ENCODE measurements at regions not wholly inside any gene's neighbourhood (a gene's known extent, or its start where the extent isn't known, plus 50 kb on each side); places are given as distances from the start of the nearest gene placed in this dataset.

DNA sequence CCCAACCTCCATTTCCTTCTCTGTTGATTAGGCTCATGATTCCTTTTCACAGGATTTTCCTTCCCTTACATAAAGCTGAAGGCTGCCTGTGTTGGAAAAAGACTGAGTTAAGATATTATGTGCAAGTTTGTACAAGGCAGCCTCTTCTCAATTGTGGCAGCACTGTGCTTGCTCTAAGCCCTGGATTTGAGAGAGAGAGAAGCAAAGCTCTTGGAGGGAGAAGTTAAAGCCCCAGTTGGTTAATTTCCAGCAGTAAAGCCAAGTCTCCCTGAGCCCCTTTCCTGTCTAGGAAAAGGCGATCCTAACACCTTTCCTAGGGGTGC, 128.3 kb upstream of the SESN3 start:
- intact Hi-C loops (cut with DNase I; ENCODE audit: low total_unique reads) = no loop called here
- H3K9me3 ChIP-seq = no peaks in the 10 kb centered on the region
- 95 to 100% (median 97%) methylated on average over 1 of the region's 1 CpG for WGBS, 5 donors
- H3K4me3 ChIP-seq = no peak overlapping the region
- H3K36me3 ChIP-seq = no peaks in the 10 kb centered on the region
- H3K27me3 ChIP-seq (replicated peaks in 1 of 7) = no peaks in the 10 kb centered on the region
- TF ChIP-seq, protein P1, sequence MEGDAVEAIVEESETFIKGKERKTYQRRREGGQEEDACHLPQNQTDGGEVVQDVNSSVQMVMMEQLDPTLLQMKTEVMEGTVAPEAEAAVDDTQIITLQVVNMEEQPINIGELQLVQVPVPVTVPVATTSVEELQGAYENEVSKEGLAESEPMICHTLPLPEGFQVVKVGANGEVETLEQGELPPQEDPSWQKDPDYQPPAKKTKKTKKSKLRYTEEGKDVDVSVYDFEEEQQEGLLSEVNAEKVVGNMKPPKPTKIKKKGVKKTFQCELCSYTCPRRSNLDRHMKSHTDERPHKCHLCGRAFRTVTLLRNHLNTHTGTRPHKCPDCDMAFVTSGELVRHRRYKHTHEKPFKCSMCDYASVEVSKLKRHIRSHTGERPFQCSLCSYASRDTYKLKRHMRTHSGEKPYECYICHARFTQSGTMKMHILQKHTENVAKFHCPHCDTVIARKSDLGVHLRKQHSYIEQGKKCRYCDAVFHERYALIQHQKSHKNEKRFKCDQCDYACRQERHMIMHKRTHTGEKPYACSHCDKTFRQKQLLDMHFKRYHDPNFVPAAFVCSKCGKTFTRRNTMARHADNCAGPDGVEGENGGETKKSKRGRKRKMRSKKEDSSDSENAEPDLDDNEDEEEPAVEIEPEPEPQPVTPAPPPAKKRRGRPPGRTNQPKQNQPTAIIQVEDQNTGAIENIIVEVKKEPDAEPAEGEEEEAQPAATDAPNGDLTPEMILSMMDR (IDR thresholded peaks at IDR 0.05 in 8 of 11, conservative IDR thresholded peaks at IDR 0.05 in 3 of 11) = no peak
- TF ChIP-seq POLR2A (IDR thresholded peaks at IDR 0.05) = no peak
- TF ChIP-seq POLR2AphosphoS5 (IDR thresholded peaks at IDR 0.05) = no peak
- DNase-seq = no peak
- no peak overlapping the region for H3K27ac ChIP-seq
- H3K4me1 ChIP-seq = peaks cover 0 to 28% (median 4%) of the 10 kb centered on the region in 6 donors

DNA sequence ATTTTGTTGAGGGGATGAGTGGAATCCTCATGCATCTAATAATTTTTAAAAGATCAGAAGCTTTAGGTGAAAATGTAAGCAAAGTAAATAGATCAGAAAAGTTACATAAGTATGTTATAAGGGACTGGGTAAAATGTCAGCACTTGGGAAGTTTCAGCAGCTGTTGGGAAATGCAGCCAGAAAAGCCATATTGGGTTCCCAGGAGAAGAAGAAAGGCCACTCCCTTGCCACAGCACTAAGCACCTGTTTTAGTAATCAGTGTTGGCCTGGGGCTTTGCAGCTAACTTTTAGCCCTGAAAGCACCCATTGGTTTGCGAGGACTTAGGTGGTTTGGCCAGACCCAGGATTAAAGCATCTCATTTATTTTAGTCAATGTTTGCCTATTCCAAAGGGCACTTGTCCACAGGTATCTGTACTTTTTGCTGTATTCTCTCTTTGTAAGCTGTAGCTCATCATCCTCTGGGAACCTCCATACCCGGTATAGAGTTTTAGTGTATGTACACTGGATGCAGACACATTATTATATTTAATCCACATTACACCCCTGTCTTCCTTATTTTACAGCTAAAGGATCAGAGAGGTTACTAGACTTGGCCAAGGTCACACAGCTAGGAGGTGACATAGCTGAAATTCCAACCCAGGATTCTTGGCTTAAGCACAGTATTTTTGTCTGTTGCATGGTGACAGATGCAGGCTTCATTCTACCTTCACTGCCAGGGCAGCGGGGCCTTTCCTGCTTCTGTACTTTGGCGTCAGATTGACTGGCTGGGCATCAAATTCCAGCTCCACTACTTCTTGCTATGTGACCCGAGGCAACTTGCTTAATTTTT, 127.7 kb upstream of the SESN3 start:
- Histone ChIP-seq H3K9me3 (no peaks in the 10 kb centered on the region), H3K27me3 (replicated peaks in 1 of 7) (no peaks in the 10 kb centered on the region), H3K36me3 (no peaks in the 10 kb centered on the region), H3K4me3 (no peak overlapping the region), H3K4me1 (peaks cover 0 to 28% (median 4%) of the 10 kb centered on the region in 6 donors), H3K27ac (no peak overlapping the region)
- no peak for DNase-seq
- intact Hi-C loops (cut with DNase I; ENCODE audit: low total_unique reads) = no loop called here
- TF ChIP-seq POLR2A (IDR thresholded peaks at IDR 0.05) = no peak
- TF ChIP-seq, protein P1 (IDR thresholded peaks at IDR 0.05 in 8 of 11, conservative IDR thresholded peaks at IDR 0.05 in 3 of 11) = no peak
- WGBS, 5 donors = 53 to 78% (median 64%) methylated on average over 5 of the region's 5 CpGs

DNA sequence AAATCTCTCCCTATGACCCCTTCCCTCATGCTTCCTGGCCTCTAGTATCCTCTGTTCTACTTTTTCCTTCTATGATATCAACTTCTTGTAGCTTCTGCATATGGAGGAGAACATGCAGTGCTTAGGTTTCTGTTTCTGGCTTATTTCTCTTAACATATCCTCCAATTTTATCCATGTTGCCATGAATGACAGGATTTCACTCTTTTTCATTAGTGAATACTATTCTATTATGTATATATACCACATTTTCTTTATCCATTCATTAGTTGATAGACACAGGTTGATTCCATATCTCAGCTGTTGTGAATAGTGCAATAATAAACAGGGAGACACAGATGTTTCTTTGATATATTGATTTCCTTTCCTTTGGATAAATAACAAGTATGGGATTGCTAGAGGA, 123.3 kb upstream of the SESN3 start:
- DNase-seq = no peak
- TF ChIP-seq POLR2AphosphoS5 (IDR thresholded peaks at IDR 0.05) (no peak), POLR2A (IDR thresholded peaks at IDR 0.05) (no peak)
- TF ChIP-seq, protein P1 (IDR thresholded peaks at IDR 0.05 in 8 of 11, conservative IDR thresholded peaks at IDR 0.05 in 3 of 11) = no peak
- no peaks in the 10 kb centered on the region for H3K36me3 ChIP-seq
- no peak overlapping the region for H3K27ac ChIP-seq
- no peak overlapping the region for H3K4me3 ChIP-seq
- no peaks in the 10 kb centered on the region for H3K27me3 ChIP-seq (replicated peaks in 1 of 7)
- peaks cover 0 to 7% (median 4%) of the 10 kb centered on the region in 8 donors for H3K9me3 ChIP-seq
- peaks cover 0 to 5% (median 0%) of the 10 kb centered on the region in 6 donors for H3K4me1 ChIP-seq
- intact Hi-C loops (cut with DNase I; ENCODE audit: low total_unique reads) = no loop called here

DNA sequence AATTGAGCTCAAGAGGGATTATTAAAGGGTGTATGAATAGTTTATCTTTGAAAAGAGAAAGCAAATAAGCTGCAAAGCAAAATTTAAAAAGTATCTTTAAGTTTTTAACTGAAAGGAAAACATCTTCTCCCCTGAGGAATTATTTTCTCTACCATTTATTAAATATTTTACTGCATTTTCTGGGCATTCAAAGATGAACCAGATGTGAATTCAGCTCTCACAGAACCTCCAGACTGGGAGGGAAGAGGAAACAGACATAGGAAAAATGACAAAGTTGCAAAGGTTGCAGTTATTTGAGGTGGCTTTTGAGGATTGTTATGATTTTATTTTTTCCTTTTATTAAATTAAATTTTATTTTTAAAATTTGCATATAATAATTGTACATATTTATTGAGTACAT, 122.7 kb upstream of the SESN3 start:
- intact Hi-C loops (cut with DNase I; ENCODE audit: low total_unique reads) = no loop called here
- Histone ChIP-seq H3K27me3 (replicated peaks in 1 of 7) (no peaks in the 10 kb centered on the region), H3K4me3 (no peak overlapping the region), H3K36me3 (no peaks in the 10 kb centered on the region), H3K9me3 (peaks cover 0 to 13% (median 8%) of the 10 kb centered on the region in 8 donors), H3K27ac (no peak overlapping the region), H3K4me1 (no peaks in the 10 kb centered on the region)
- DNase-seq = no peak
- TF ChIP-seq, protein P1 (IDR thresholded peaks at IDR 0.05 in 8 of 11, conservative IDR thresholded peaks at IDR 0.05 in 3 of 11) = no peak
- TF ChIP-seq POLR2A (IDR thresholded peaks at IDR 0.05) = no peak
- TF ChIP-seq POLR2AphosphoS5 (IDR thresholded peaks at IDR 0.05) = no peak

Data from spleen (tissue), 11 donors.